ENCODE measurements at regions not wholly inside any gene's neighbourhood (a gene's known extent, or its start where the extent isn't known, plus 50 kb on each side); places are given as distances from the start of the nearest gene placed in this dataset.
"Not testable (repeated sequence)": the region's sequence is repeated elsewhere in the genome, so short reads cannot be mapped to it uniquely, and the experiment has no call there.

DNA sequence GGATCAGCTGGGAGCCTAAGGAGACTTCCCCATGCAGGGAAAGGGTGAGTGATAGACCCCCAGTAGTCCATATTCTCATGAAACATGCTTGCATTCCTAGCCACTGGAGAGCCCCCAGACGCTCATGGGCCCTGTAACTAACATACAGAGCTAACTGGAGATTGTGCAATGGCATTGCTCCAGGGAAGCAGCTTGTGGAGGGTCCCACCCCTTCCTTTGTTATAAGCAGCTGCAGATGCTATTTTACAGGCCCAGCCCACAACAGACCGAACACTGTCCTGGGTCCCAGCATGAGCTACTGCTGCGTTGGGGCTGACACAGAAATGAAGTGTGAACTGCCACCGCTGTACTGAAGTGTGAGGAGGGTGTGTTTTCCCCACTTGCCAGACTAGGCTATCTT lies 1465.7 kb upstream of the DIAPH2 start:
- peak; percentile 66 for DNase-seq (ENCODE audit: low read depth, low spot score)

DNA sequence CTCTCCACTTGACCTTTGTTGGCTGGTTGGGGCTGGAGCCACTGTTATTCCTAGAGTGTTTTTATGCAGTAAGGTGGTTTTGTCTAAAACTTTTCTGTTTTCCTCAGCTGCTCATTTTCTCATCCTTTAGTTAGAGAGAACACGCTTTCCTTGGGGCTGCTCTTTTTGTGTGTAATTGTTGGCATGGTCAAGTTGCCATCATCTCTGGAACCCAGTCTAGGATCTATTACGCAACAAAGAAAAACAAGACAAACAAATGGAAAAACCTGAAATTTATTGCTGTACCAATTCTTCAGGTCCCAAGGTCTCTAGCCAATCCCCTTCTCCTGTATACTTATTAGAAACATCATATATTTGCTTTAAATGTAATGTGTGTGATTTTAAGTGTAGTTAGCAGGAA lies 1436.3 kb upstream of the DIAPH2 start:
- no peak for DNase-seq (ENCODE audit: low read depth, low spot score)

DNA sequence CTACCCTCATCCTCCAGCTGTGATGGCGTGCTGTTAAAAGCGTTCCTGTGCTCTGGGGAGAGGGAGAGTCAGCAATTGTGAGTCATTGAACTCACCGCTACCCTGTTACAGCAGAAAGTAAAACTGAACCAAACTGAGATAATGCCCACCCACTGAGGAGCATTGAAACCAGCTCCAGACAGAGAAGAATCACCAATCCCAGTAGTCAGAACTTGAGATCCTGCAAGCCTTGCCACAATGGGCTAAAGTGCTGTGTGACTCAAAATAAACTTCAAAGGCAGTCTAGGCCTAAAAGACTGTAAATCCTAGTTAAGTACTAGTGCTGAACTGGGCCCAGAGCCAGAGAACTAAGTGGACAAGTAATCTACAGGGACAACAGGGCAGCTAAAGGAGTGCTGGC lies 1394.2 kb upstream of the DIAPH2 start:
- peak; percentile 62 for DNase-seq (ENCODE audit: low read depth, low spot score)

- no peak for DNase-seq (ENCODE audit: low read depth, low spot score)
These were observed 1393.1 kb upstream of the DIAPH2 start for GRCh38 chrX:95291561-95291960.

DNA sequence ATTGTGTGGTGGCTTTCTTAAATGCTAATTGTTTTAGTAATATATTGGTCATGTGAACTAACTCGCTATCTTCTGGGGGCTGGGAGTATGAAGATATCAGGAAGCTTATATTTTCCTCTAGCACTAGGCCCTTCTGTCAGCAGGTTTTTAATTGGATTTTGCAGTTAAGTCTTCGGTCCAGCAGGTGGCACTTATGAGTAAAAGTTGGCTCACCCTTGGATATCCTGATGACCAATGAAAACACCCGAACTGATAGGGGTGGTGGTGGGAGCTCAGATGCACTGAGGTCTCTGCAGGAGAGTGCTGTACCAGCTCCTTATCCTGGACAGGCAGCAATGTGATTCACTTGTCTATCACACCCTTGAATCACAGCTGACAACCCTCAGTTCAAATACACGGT lies 1365.8 kb upstream of the DIAPH2 start:
- DNase-seq (ENCODE audit: low read depth, low spot score) = peak; percentile 58

DNA sequence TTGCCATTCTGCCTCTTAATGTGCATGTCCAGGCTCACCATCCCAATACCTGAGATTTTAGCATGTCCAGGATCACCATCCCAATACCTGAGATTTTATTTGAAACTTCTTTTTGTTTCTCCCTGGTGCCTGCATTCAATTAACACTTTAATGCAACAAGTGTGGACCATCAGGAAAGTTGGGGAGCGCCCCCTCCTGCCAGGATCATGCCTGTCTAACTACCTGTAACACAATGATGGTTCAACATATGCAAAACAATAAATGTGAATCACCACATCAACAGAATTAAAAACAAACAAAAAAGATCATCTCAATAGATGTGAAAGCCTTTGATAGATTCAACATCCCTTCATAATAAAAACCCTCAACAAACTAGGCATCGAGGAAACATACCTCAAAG lies 1359.5 kb upstream of the DIAPH2 start:
- DNase-seq (ENCODE audit: low read depth, low spot score) = no peak

- DNase-seq (ENCODE audit: low read depth, low spot score) = no peak
These were observed 1354.3 kb upstream of the DIAPH2 start for GRCh38 chrX:95330292-95330691.

DNA sequence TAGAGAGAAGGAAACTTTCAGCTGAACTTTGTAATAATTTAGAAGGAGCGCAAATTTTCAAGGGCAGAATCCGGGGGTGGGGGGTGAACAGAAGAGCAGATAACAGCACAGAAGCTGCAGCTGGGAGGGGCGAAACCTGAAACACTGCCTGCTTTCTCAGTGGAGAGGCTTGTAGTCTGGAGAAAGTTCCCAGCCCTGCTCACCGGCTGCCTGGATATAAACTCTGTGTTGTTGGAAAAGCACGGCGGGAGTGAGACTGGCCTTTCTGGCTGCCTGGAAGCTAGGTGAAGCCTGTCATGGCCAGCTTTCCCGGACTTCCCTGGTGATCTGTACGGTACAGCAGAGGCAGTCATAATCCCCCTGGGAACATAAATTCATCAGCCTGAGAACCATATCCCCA lies 1352.1 kb upstream of the DIAPH2 start:
- peak; percentile 46 for DNase-seq (ENCODE audit: low read depth, low spot score)

DNA sequence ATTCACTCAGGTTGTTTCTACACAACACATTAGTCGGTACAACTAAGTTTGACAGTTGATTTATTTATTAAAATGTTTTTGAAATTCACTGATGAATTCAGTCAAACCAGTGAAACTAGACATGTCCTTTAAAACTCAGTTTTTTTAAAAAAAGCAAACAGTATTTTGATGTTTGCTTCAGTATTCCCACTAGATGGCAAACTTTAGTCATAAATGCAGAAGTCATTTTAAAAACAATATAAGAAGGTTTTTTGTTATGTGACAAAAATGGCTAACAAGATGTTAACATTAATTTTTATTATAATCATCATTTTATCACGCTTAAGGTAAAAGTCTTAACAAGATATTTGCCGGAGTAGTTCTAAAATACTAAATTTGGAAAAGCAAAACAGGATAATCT lies 1337.8 kb upstream of the DIAPH2 start:
- DNase-seq (ENCODE audit: low read depth, low spot score) = no peak

- DNase-seq (ENCODE audit: low read depth, low spot score) = no peak
These were observed 1333.7 kb upstream of the DIAPH2 start for GRCh38 chrX:95350774-95351488.

DNA sequence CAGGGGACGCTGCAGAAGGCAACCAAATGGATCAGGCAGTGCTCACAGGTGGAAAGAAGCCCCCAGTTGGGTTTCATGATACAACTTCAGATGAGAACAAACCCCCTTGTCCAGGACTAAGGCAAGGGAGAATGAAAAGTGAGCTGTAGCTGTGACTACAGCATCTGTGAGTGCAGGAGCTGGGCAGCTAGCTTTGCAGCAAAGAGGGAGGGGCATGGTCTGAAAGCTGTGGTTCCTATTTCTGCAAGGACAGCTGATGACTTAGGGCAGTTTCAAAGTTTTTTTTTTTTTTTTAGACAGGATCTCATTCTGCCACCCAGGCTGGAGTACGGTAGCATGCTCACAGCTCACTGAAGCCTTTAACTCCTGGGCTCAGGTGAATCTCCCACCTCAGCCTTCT lies 1317.4 kb upstream of the DIAPH2 start:
- no peak for DNase-seq (ENCODE audit: low read depth, low spot score)

GRCh38 chrX:95382799-95383198 lies 1301.8 kb upstream of the DIAPH2 start:
- DNase-seq (ENCODE audit: low read depth, low spot score) = no peak

DNA sequence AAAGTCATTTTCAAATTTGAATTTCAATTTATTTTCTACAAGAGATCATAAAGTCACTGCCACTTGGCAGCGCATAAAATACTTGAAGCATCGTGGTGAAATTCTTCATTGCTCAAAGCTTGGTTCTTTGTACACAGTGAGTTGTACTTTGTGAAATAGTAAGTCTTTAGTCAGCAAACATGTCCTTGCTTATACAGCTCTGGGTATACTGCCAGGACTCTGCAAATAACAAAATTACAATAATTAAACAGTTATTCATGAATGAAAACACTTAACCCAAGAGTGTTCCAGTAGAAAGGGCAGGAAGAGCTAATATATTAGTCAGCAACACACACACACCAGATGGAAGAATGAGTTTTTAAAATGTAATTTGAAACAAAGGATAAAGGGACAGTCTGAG lies 1300.9 kb upstream of the DIAPH2 start:
- DNase-seq (ENCODE audit: low read depth, low spot score) = no peak

DNA sequence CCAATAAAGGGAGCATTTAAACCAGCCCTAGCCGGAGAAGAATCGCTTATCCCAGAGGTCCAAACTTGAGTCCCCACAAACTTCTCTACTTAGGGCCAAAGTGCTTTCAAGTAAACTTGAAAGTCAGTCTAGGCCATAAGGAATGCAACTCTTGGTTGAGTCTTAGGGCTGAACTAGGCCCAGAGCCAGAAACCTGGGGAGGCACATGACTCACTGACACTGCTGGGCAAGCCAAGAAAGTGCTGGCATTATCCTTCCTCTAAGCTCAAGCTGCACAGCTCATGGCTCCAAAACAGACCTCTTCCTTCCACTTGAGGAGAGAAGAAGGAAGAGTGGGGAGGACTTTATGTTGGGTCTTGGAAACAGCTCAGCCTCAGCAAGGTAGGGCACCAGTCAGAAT lies 1257.3 kb upstream of the DIAPH2 start:
- DNase-seq (ENCODE audit: low read depth, low spot score) = no peak

DNA sequence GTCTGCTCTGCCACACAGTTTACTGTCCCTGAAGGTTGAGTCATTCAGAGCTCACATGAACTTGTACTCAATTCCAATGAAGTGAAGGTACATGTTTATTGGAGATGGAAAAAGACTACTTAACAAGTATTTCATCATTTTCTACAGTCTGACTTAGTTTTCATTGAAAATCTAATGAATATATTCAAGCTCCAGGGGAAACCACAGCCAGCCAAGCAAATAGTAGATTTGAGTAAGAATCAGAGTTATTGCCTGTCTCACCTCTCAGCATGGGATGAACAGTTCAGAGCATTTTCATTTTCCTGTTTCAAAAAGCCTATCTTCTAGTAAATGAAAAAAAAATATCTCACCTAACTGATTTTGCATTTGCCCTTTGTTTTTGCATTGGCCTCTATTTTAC lies 1249.4 kb upstream of the DIAPH2 start:
- DNase-seq (ENCODE audit: low read depth, low spot score) = no peak

- no peak for DNase-seq (ENCODE audit: low read depth, low spot score)
These were observed 1242.8 kb upstream of the DIAPH2 start for GRCh38 chrX:95441836-95442235.

DNA sequence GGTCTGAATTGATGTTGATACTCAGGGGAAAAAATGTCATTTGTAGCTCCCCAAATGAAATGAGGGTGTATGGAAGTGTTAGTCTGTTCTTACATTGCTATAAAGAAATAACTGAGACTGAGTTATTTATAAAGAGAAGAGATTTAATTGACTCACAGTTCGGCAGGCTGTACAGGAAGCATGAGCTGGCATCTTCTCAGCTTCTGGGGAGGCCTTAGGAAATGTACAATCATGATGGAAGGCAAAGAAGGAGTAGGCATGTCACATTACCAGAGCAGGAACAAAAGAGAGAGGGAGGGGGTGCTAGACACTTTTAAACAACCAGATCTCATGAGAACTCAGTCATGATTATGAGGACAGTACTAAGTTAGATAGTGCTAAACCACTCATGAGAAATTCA lies 1199.9 kb upstream of the DIAPH2 start:
- DNase-seq (ENCODE audit: low read depth, low spot score) = no peak

GRCh38 chrX:95505721-95506120 lies 1178.9 kb upstream of the DIAPH2 start:
- DNase-seq (ENCODE audit: low read depth, low spot score) = peak; percentile 50

GRCh38 chrX:95509474-95509873 lies 1175.2 kb upstream of the DIAPH2 start:
- no peak for DNase-seq (ENCODE audit: low read depth, low spot score)

DNA sequence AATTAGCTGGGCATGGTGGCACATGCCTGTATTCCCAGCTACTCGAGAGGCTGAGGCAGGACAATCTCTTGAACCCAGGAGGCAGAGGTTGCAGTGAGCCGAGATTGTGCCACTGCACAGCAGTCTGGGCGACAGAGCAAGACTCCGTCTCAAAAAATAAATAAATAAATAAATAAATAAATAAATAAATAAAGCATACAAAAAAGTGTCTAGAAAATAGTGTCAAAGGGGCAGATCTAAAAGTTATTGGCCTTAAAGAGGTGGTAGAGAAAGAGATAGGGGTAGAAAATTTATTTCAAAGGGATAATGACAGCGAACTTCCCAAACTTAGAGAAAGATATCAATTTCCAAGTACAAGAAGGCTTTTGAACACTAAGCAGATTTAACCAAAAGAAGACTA lies 1160.6 kb upstream of the DIAPH2 start:
- DNase-seq (ENCODE audit: low read depth, low spot score) = not testable (repeated sequence)

- DNase-seq (ENCODE audit: low read depth, low spot score) = no peak
These were observed 1148.5 kb upstream of the DIAPH2 start for GRCh38 chrX:95536111-95536510.

DNA sequence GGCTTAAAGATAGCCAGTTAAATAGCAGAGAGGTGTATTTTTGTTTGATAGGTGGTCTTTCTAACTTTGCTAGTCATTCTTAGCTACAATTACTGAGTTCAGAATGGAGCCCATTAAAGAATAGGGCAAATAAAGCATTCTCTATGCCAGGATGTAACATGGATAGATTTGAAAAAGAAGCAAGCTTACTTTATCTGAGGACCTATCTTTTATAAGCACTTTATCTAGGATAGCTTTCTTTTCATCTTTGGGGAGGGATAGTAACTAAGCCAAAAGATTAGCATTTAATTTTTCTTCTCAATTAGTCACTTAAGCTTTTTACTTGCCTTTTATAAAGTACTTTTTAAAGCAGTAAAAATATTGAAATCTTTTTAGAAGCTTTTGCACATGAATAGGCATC lies 1148.0 kb upstream of the DIAPH2 start:
- DNase-seq (ENCODE audit: low read depth, low spot score) = no peak

DNA sequence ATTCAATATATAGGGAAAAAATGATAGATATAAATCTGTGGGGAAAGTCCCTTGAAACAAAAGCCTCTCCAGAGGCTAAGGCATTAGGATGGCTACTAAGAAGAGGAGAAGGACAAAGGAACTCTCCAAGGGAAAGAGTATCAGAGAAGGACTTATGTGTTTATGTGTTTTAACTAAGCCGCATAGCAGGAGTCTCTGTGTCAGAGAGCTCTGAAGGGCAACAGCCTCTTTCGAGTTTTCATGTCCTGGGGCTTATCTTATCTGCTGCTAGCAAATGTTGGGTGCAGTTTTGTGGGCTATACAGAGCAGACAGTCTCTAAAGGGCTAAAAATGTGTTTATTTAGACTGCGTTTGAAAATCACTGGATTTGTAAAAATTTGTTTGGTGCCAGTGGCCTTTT lies 1145.6 kb upstream of the DIAPH2 start:
- DNase-seq (ENCODE audit: low read depth, low spot score) = peak; percentile 49

DNA sequence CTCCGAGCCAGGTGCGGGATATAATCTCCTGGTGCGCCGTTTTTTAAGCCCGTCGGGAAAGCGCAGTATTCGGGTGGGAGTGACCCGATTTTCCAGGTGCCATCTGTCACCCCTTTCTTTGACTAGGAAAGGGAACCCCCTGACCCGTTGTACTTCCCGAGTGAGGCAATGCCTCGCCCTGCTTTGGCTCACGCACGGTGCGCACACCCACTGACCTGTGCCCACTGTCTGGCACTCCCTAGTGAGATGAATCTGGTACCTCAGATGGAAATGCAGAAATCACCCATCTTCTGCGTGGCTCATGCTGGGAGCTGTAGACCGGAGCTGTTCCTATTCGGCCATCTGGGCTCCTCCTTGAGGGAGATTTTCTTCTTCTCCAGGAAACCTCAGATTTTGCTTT lies 1135.1 kb upstream of the DIAPH2 start:
- DNase-seq (ENCODE audit: low read depth, low spot score) = not testable (repeated sequence)
